ENCODE measurements at regions not wholly inside any gene's neighbourhood (a gene's known extent, or its start where the extent isn't known, plus 50 kb on each side); places are given as distances from the start of the nearest gene placed in this dataset.

DNA sequence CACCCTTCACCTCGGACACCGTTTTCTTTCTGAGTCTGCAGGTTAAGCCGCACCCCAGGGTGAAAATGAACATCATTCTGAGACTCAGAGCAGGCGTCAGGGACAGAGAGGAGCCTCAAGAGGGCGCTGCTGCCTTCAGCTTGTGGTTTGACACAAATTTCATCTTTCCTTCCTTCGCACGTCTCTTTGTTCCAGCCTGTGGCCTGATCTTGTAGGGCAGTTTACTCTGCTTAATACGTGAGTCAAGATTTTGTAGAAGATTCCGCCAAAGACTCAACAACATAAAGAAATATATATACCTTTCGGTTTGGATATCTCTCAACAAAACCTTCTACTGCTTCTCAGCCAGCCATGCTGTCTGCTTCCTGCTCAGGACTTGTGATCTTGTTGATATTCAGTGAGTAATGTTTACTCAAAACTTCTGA, 329.3 kb upstream of the OR4E1 start:
- intact Hi-C loops (cut with micrococcal nuclease; ENCODE audit: unreplicated experiment) = no loop called here
- no peak overlapping the region for H3K4me3 ChIP-seq

More for the DNA sequence above, 329.3 kb upstream of the OR4E1 start:
- no peak for TF ChIP-seq SREBF2 (IDR thresholded peaks at IDR 0.05; ENCODE audit: low read length)
- TF ChIP-seq, protein P1, sequence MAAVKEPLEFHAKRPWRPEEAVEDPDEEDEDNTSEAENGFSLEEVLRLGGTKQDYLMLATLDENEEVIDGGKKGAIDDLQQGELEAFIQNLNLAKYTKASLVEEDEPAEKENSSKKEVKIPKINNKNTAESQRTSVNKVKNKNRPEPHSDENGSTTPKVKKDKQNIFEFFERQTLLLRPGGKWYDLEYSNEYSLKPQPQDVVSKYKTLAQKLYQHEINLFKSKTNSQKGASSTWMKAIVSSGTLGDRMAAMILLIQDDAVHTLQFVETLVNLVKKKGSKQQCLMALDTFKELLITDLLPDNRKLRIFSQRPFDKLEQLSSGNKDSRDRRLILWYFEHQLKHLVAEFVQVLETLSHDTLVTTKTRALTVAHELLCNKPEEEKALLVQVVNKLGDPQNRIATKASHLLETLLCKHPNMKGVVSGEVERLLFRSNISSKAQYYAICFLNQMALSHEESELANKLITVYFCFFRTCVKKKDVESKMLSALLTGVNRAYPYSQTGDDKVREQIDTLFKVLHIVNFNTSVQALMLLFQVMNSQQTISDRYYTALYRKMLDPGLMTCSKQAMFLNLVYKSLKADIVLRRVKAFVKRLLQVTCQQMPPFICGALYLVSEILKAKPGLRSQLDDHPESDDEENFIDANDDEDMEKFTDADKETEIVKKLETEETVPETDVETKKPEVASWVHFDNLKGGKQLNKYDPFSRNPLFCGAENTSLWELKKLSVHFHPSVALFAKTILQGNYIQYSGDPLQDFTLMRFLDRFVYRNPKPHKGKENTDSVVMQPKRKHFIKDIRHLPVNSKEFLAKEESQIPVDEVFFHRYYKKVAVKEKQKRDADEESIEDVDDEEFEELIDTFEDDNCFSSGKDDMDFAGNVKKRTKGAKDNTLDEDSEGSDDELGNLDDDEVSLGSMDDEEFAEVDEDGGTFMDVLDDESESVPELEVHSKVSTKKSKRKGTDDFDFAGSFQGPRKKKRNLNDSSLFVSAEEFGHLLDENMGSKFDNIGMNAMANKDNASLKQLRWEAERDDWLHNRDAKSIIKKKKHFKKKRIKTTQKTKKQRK (IDR thresholded peaks at IDR 0.05; ENCODE audit: low read depth, low read length) = no peak
- TF ChIP-seq BHLHE40 (IDR thresholded peaks at IDR 0.05; ENCODE audit: borderline replicate concordance in 1 of 2, low read depth in 2 of 2, low read length in 1 of 2) = no peak
- TF ChIP-seq, protein P2, sequence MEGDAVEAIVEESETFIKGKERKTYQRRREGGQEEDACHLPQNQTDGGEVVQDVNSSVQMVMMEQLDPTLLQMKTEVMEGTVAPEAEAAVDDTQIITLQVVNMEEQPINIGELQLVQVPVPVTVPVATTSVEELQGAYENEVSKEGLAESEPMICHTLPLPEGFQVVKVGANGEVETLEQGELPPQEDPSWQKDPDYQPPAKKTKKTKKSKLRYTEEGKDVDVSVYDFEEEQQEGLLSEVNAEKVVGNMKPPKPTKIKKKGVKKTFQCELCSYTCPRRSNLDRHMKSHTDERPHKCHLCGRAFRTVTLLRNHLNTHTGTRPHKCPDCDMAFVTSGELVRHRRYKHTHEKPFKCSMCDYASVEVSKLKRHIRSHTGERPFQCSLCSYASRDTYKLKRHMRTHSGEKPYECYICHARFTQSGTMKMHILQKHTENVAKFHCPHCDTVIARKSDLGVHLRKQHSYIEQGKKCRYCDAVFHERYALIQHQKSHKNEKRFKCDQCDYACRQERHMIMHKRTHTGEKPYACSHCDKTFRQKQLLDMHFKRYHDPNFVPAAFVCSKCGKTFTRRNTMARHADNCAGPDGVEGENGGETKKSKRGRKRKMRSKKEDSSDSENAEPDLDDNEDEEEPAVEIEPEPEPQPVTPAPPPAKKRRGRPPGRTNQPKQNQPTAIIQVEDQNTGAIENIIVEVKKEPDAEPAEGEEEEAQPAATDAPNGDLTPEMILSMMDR (IDR thresholded peaks at IDR 0.05 in 2 of 3, conservative IDR thresholded peaks at IDR 0.05 in 1 of 3; ENCODE audit: control insufficient read depth in 2 of 3, extremely low read depth in 1 of 3, insufficient read depth in 1 of 3, low read depth in 3 of 3, low read length in 3 of 3) = peak; percentile 22 to 48 (median 42); a peak in 4 of 6 replicates
- peak; percentile 12; the same call in 1 of the 2 replicates for TF ChIP-seq RUNX3 (IDR thresholded peaks at IDR 0.05; ENCODE audit: low read length)
- Histone ChIP-seq H2AFZ (ENCODE audit: control insufficient read depth, low read depth, low read length) (no peak overlapping the region), H3K27ac (ENCODE audit: control insufficient read depth, insufficient read depth) (no peak overlapping the region), H3K79me2 (ENCODE audit: control insufficient read depth, insufficient read depth, low read length) (no peaks in the 10 kb centered on the region), H3K4me1 (ENCODE audit: control insufficient read depth, insufficient read depth, low read length) (no peaks in the 10 kb centered on the region), H3K27me3 (replicated peaks in 1 of 2; ENCODE audit: control insufficient read depth in 2 of 2, insufficient read depth in 2 of 2, low read length in 1 of 2) (no peaks in the 10 kb centered on the region), H3K9me3 (replicated peaks; ENCODE audit: control insufficient read depth, insufficient read depth, low read length) (no peaks in the 10 kb centered on the region), H4K20me1 (ENCODE audit: control insufficient read depth, insufficient read depth) (no peaks in the 10 kb centered on the region), H3K36me3 (ENCODE audit: control insufficient read depth in 2 of 2, insufficient read depth in 2 of 2, low read length in 1 of 2) (no peaks in the 10 kb centered on the region), H3K9ac (ENCODE audit: control insufficient read depth, insufficient read depth, low read length) (no peak overlapping the region), H3K4me2 (ENCODE audit: control insufficient read depth, insufficient read depth) (no peak overlapping the region)
- no peak for FAIRE-seq
- ATAC-seq = peak; percentile 41; the same call in 2 of the 3 replicates
- BruUV-seq (replicated peaks) = no TSS peak
- ChIA-PET SMC1A (ENCODE audit: uncharacterized antibody, unreplicated experiment) (no interaction called here), RAD21 (ENCODE audit: unreplicated experiment) (no interaction called here), POLR2A (no interaction called here), CTCF (interaction anchor here (0.9 to 2.9 kb wide), 4 partner anchors 11 to 44 kb away, joined by 3 to 13 read pairs (median 6); no protein-coding TSS in a partner anchor)
- in situ Hi-C loops (cut with MboI) = no loop called here
- WGBS (ENCODE audit: insufficient coverage, insufficient replicate concordance, low lambda C conversion rate, missing lambda C conversion rate) = 19% methylated on average over 10 of the region's 10 CpGs
- no peak for DNase-seq (ENCODE audit: low read depth, low spot score)
